ENCODE measurements at regions not wholly inside any gene's neighbourhood (a gene's known extent, or its start where the extent isn't known, plus 50 kb on each side); places are given as distances from the start of the nearest gene placed in this dataset.
A peak's percentile ranks its signal among the peaks of the same experiment; 100 is the strongest.

- no peak overlapping the region for H3K14ac ChIP-seq (ENCODE audit: low read length in 2 of 2)
- no peaks in the 10 kb centered on the region for H3K9me3 ChIP-seq (ENCODE audit: control insufficient read depth, low read length)
- no peak overlapping the region for H2BK5ac ChIP-seq (ENCODE audit: low read depth, low read length, poor library complexity, severe bottlenecking)
- H3K36me3 ChIP-seq (ENCODE audit: control insufficient read depth in 1 of 2, insufficient read depth in 2 of 2, low read depth in 1 of 2, low read length in 2 of 2) = no peaks in the 10 kb centered on the region
- no peak overlapping the region for H2BK120ac ChIP-seq (ENCODE audit: low read depth, low read length)
- no peak overlapping the region for H3K4me3 ChIP-seq (ENCODE audit: insufficient read depth in 1 of 2, low read depth in 1 of 2, low read length in 2 of 2)
- 73% methylated on average over 1 of the region's 2 CpGs for WGBS
- H2AK5ac ChIP-seq (ENCODE audit: low read length, severe bottlenecking) = no peak overlapping the region
- H3K9ac ChIP-seq (ENCODE audit: low read length) = no peak overlapping the region
- DNase-seq = peak; percentile 38
- no peak overlapping the region for H3K4ac ChIP-seq (ENCODE audit: low read depth in 1 of 2, low read length in 2 of 2)
- H2BK12ac ChIP-seq (ENCODE audit: low read length in 2 of 2) = no peak overlapping the region
- no peak overlapping the region for H2AFZ ChIP-seq (ENCODE audit: low read depth, low read length)
- H4K91ac ChIP-seq (ENCODE audit: low read length) = no peak overlapping the region
- H3K23ac ChIP-seq (ENCODE audit: low read length in 2 of 2) = no peak overlapping the region
- no peaks in the 10 kb centered on the region for H3K27me3 ChIP-seq (ENCODE audit: control insufficient read depth in 1 of 2, insufficient read depth in 1 of 2, low read length in 2 of 2)
- no peak overlapping the region for H3K4me2 ChIP-seq (ENCODE audit: low read length, poor library complexity, severe bottlenecking)
- no peaks in the 10 kb centered on the region for H3K4me1 ChIP-seq (ENCODE audit: control insufficient read depth, insufficient read depth, low read depth, low read length)
- no peak overlapping the region for H3K18ac ChIP-seq (ENCODE audit: low read depth in 1 of 2, low read length in 2 of 2)
- no peak overlapping the region for H2BK15ac ChIP-seq (ENCODE audit: low read depth, poor library complexity, severe bottlenecking)
- H3K27ac ChIP-seq (ENCODE audit: low read length, poor library complexity, severe bottlenecking) = no peak overlapping the region
- H4K8ac ChIP-seq (ENCODE audit: low read length) = no peak overlapping the region
- H3K79me1 ChIP-seq (replicated peaks; ENCODE audit: low read length, poor library complexity, severe bottlenecking) = no peaks in the 10 kb centered on the region
These were observed 358.9 kb downstream of the ARL6IP6 start for GRCh38 chr2:153077311-153077710.

- Histone ChIP-seq H2BK15ac (ENCODE audit: low read depth, poor library complexity, severe bottlenecking) (no peak overlapping the region), H3K14ac (ENCODE audit: low read length in 2 of 2) (no peak overlapping the region), H3K23ac (ENCODE audit: low read length in 2 of 2) (no peak overlapping the region), H2BK12ac (ENCODE audit: low read length in 2 of 2) (no peak overlapping the region), H3K36me3 (ENCODE audit: control insufficient read depth in 1 of 2, insufficient read depth in 2 of 2, low read depth in 1 of 2, low read length in 2 of 2) (no peaks in the 10 kb centered on the region), H2BK120ac (ENCODE audit: low read depth, low read length) (no peak overlapping the region), H3K4ac (ENCODE audit: low read depth in 1 of 2, low read length in 2 of 2) (no peak overlapping the region), H4K91ac (ENCODE audit: low read length) (no peak overlapping the region), H3K18ac (ENCODE audit: low read depth in 1 of 2, low read length in 2 of 2) (no peak overlapping the region), H3K27ac (ENCODE audit: low read length, poor library complexity, severe bottlenecking) (no peak overlapping the region), H2BK5ac (ENCODE audit: low read depth, low read length, poor library complexity, severe bottlenecking) (no peak overlapping the region), H3K4me3 (ENCODE audit: insufficient read depth in 1 of 2, low read depth in 1 of 2, low read length in 2 of 2) (no peak overlapping the region), H3K79me1 (replicated peaks; ENCODE audit: low read length, poor library complexity, severe bottlenecking) (no peaks in the 10 kb centered on the region), H2AK5ac (ENCODE audit: low read length, severe bottlenecking) (no peak overlapping the region), H3K9ac (ENCODE audit: low read length) (no peak overlapping the region), H2AFZ (ENCODE audit: low read depth, low read length) (no peak overlapping the region), H4K8ac (ENCODE audit: low read length) (no peak overlapping the region), H3K27me3 (ENCODE audit: control insufficient read depth in 1 of 2, insufficient read depth in 1 of 2, low read length in 2 of 2) (no peaks in the 10 kb centered on the region), H3K9me3 (ENCODE audit: control insufficient read depth, low read length) (no peaks in the 10 kb centered on the region), H3K4me2 (ENCODE audit: low read length, poor library complexity, severe bottlenecking) (no peak overlapping the region), H3K4me1 (ENCODE audit: control insufficient read depth, insufficient read depth, low read depth, low read length) (no peaks in the 10 kb centered on the region)
- 100% methylated on average over 1 of the region's 1 CpG for WGBS
- no peak for DNase-seq
These were observed 355.8 kb downstream of the ARL6IP6 start for GRCh38 chr2:153074207-153074606.

GRCh38 chr2:153072813-153073212 lies 354.4 kb downstream of the ARL6IP6 start:
- Histone ChIP-seq H4K8ac (ENCODE audit: low read length) (no peak overlapping the region), H3K4ac (ENCODE audit: low read depth in 1 of 2, low read length in 2 of 2) (no peak overlapping the region), H4K91ac (ENCODE audit: low read length) (no peak overlapping the region), H3K36me3 (ENCODE audit: control insufficient read depth in 1 of 2, insufficient read depth in 2 of 2, low read depth in 1 of 2, low read length in 2 of 2) (no peaks in the 10 kb centered on the region), H3K4me3 (ENCODE audit: insufficient read depth in 1 of 2, low read depth in 1 of 2, low read length in 2 of 2) (no peak overlapping the region), H3K9me3 (ENCODE audit: control insufficient read depth, low read length) (no peaks in the 10 kb centered on the region), H3K27me3 (ENCODE audit: control insufficient read depth in 1 of 2, insufficient read depth in 1 of 2, low read length in 2 of 2) (no peaks in the 10 kb centered on the region), H3K27ac (ENCODE audit: low read length, poor library complexity, severe bottlenecking) (no peak overlapping the region), H3K23ac (ENCODE audit: low read length in 2 of 2) (no peak overlapping the region), H2AK5ac (ENCODE audit: low read length, severe bottlenecking) (no peak overlapping the region), H2BK120ac (ENCODE audit: low read depth, low read length) (no peak overlapping the region), H2BK5ac (ENCODE audit: low read depth, low read length, poor library complexity, severe bottlenecking) (no peak overlapping the region), H3K4me1 (ENCODE audit: control insufficient read depth, insufficient read depth, low read depth, low read length) (no peaks in the 10 kb centered on the region), H3K14ac (ENCODE audit: low read length in 2 of 2) (no peak overlapping the region), H3K79me1 (replicated peaks; ENCODE audit: low read length, poor library complexity, severe bottlenecking) (no peaks in the 10 kb centered on the region), H3K4me2 (ENCODE audit: low read length, poor library complexity, severe bottlenecking) (no peak overlapping the region), H2BK15ac (ENCODE audit: low read depth, poor library complexity, severe bottlenecking) (no peak overlapping the region), H3K9ac (ENCODE audit: low read length) (no peak overlapping the region), H3K18ac (ENCODE audit: low read depth in 1 of 2, low read length in 2 of 2) (no peak overlapping the region), H2BK12ac (ENCODE audit: low read length in 2 of 2) (no peak overlapping the region), H2AFZ (ENCODE audit: low read depth, low read length) (no peak overlapping the region)
- DNase-seq = no peak
- WGBS = 91% methylated on average over 6 of the region's 8 CpGs

DNA sequence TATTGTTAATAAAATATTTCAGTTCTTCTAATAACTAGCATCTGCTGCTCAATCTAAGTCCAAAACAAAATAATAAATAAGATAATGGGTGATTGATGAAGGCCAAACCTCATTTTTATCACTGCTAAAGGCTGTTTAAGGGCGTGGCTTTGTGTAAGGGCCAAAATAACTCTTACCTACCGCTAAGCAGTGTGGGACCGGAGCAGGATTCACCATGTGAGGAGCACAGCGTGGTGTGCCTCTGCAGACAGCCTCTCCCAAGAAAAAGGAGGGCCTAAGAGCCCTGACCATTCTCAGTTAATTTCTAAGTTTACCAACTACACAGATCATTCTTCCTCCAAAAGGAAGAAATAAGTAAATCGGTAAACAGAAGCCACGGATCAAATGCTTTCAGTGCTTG lies 353.7 kb downstream of the ARL6IP6 start:
- 79% methylated on average over 6 of the region's 6 CpGs for WGBS

More for the DNA sequence above, 353.7 kb downstream of the ARL6IP6 start:
- Histone ChIP-seq H4K91ac (ENCODE audit: low read length) (no peak overlapping the region), H3K36me3 (ENCODE audit: control insufficient read depth in 1 of 2, insufficient read depth in 2 of 2, low read depth in 1 of 2, low read length in 2 of 2) (no peaks in the 10 kb centered on the region), H3K4me3 (ENCODE audit: insufficient read depth in 1 of 2, low read depth in 1 of 2, low read length in 2 of 2) (no peak overlapping the region), H3K9ac (ENCODE audit: low read length) (no peak overlapping the region), H3K79me1 (replicated peaks; ENCODE audit: low read length, poor library complexity, severe bottlenecking) (no peaks in the 10 kb centered on the region), H3K27me3 (ENCODE audit: control insufficient read depth in 1 of 2, insufficient read depth in 1 of 2, low read length in 2 of 2) (no peaks in the 10 kb centered on the region), H3K27ac (ENCODE audit: low read length, poor library complexity, severe bottlenecking) (no peak overlapping the region), H2AK5ac (ENCODE audit: low read length, severe bottlenecking) (no peak overlapping the region), H3K18ac (ENCODE audit: low read depth in 1 of 2, low read length in 2 of 2) (no peak overlapping the region), H2BK5ac (ENCODE audit: low read depth, low read length, poor library complexity, severe bottlenecking) (no peak overlapping the region), H3K4me1 (ENCODE audit: control insufficient read depth, insufficient read depth, low read depth, low read length) (no peaks in the 10 kb centered on the region), H3K4me2 (ENCODE audit: low read length, poor library complexity, severe bottlenecking) (no peak overlapping the region), H3K9me3 (ENCODE audit: control insufficient read depth, low read length) (no peaks in the 10 kb centered on the region), H3K23ac (ENCODE audit: low read length in 2 of 2) (no peak overlapping the region), H2BK15ac (ENCODE audit: low read depth, poor library complexity, severe bottlenecking) (no peak overlapping the region), H4K8ac (ENCODE audit: low read length) (no peak overlapping the region), H3K14ac (ENCODE audit: low read length in 2 of 2) (no peak overlapping the region), H2BK120ac (ENCODE audit: low read depth, low read length) (no peak overlapping the region), H2BK12ac (ENCODE audit: low read length in 2 of 2) (no peak overlapping the region), H3K4ac (ENCODE audit: low read depth in 1 of 2, low read length in 2 of 2) (no peak overlapping the region), H2AFZ (ENCODE audit: low read depth, low read length) (no peak overlapping the region)
- no peak for DNase-seq

Data from mesenchymal stem cell (in vitro differentiated cells and primary cell).